ENCODE measurements at regions not wholly inside any gene's neighbourhood (a gene's known extent, or its start where the extent isn't known, plus 50 kb on each side); places are given as distances from the start of the nearest gene placed in this dataset.
A peak's percentile ranks its signal among the peaks of the same experiment; 100 is the strongest.
"Not testable (repeated sequence)": the region's sequence is repeated elsewhere in the genome, so short reads cannot be mapped to it uniquely, and the experiment has no call there.

GRCh38 chr21:16218682-16219343 is 489.0 kb downstream of the USP25 start:
- DNase-seq (ENCODE audit: low spot score), result no peak

DNA sequence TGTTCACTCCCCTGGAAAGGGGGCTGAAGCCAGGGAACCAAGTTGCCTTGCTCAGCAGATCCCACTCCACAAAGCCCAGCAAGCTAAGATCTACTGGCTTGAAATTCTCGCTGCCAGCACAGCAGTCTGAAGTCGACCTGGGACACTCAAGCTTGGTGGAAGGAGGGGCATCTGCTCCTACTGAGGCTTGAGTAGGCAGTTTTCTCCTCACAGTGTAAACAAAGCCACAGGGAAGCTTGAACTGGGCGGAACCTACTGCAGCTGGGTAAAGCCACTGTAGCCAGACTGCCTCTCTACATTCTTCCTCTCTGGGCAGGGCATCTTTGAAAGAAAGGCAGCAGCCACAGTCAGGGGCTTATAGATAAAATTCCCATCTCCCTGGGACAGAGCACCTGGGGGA is 495.0 kb downstream of the USP25 start:
- DNase-seq (ENCODE audit: low spot score), result not testable (repeated sequence)

DNA sequence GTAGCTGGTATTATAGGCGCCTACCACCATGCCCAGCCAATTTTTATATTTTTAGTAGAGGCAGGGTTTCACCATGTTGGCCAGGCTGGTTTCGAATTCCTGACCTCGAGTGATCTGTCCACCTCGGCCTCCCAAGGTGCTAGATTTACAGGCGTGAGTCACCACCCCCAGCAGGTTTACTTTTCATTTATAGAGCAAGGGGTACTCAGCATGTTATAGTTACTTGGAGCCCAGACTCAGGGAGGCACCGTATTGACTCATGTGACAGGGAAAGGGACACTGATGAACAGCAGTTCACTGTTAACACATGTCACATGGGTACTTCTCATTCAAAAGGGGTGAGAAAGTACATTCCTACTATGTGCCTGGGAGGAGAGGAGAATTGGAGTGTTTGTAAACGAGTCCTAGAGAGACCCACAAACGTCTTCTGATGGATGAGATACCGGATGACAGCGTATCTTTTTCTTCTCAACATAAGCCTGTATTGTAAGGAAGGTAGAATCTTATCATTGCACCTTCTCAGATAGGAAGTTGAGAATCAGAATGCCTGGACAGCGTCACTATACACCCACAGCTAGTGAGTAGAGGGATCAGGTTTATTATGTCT is 510.0 kb downstream of the USP25 start:
- DNase-seq (ENCODE audit: low spot score), result no peak

GRCh38 chr21:16241016-16241415 is 511.2 kb downstream of the USP25 start:
- no peak for DNase-seq (ENCODE audit: low spot score)

DNA sequence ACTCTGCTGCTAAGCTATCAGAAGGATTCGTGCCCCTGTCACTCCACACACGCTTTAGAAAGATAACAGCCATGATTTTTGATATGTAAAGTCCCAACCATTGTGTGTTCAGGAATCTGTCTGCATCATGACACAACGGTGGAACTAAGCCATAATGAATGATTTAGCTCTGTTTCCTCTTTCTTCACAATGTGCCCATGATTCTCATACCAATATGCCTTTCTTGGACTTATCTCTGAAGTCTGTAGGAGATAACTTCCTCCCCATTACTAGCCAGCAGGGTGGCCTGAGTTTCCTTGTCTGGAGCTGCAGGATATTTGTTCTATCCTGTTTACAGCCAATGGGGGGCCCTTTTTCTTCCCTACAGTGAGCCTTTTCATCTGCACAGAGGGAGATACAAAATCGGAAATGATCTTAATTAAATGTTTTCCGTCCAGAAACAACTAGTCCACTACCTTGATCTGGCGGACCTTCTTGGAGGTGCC is 511.7 kb downstream of the USP25 start:
- DNase-seq (ENCODE audit: low spot score), result no peak

- no peak for DNase-seq (ENCODE audit: low spot score)
Observed at GRCh38 chr21:16243396-16243795, 513.6 kb downstream of the USP25 start.

DNA sequence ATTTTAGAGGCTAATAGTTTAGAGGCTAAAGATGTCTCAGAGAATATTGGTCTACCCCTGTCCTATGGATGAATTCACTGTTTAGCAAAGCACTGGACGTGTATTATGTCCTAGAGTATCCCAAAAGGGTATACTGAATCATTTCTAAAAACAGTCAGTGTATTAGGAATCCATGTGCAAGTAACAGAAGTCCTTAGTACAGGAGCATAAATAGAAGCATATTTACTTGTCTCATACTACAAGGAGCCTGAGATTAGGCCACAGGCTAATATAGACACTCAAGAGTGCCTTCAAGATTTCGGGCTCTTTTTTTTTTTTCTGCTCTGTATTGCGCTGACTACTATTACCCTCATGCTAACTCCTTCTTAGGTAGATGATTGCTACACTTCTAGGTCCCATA is 518.9 kb downstream of the USP25 start:
- DNase-seq (ENCODE audit: low spot score), result no peak

DNA sequence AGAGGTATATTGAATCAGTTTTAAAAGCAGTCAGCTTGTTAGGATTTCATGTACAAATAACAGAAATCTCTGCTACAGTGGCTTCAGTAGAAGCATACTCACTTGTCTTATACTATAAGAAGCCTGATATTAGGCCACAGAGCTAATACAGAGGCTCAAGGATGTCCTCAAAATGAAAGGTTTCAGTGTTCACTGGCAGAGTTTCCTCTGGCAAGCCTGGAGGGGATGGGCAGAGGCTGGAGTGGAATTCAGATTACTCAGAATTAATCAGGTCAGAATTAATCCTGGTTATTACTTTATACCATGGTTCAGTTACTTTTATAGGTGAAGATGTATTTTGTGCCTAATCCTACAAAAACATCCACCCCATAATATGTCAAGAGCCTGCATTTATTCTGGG is 520.5 kb downstream of the USP25 start:
- no peak for DNase-seq (ENCODE audit: low spot score)

DNA sequence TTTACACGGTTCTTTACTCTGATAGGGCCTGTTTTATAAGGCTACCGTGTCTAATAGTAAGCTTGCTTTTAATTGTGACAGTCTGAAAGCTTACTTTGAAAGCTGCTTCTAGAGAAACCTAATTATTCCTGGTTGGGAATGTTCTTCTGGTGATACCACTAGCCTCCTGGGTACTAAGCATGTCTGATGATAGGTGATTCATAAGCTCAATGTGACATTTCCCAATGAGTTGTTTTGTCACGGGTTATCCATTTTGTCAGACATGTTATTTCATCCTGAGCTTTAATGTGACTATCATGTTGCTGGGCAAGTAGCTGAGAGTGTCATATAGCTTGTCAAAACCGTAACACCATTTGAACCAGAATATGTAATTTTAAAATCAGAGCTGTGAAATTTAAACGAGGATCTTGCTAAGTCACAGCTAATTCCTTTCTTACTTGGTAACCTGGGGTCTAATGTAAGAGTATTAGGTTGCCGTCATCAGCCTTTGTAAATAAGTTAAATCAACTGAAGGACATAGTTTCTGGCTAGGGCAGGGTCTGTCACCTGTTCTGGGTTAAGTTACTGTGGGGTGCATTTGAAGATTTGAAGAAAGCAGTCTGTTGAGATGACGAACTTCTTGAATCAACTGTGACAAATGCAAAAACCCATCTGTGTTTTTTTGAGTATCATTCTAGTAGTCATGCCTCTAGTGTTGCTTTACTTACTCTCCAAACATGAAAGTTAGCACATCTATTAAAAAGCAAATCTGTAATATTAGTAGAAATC is 529.2 kb downstream of the USP25 start:
- no peak for DNase-seq (ENCODE audit: low spot score)

- no peak for DNase-seq (ENCODE audit: low spot score)
Observed at GRCh38 chr21:16262091-16262490, 532.3 kb downstream of the USP25 start.

DNA sequence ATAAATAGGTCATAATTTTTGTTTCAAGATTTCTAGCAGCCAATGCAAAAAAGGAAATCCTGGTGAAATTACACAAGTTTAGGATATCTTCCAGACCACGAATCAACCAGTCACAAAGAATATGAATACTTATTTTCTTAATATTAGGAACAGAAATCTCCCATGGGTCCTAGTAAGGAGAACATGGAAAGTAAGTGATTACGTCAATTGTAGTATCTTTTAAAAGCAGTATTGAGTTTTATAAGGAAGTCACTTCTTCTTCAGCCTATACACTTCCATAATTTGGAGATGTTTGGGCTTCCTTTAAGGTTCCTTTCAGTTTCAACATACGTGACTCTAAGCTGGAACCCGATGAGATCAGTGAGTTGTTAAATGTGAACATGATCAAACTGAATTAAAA is 534.5 kb downstream of the USP25 start:
- DNase-seq (ENCODE audit: low spot score), result no peak

- DNase-seq (ENCODE audit: low spot score), result no peak
Observed at GRCh38 chr21:16269476-16269875, 539.7 kb downstream of the USP25 start.

- no peak for DNase-seq (ENCODE audit: low spot score)
Observed at GRCh38 chr21:16279731-16280581, 550.2 kb downstream of the USP25 start.

DNA sequence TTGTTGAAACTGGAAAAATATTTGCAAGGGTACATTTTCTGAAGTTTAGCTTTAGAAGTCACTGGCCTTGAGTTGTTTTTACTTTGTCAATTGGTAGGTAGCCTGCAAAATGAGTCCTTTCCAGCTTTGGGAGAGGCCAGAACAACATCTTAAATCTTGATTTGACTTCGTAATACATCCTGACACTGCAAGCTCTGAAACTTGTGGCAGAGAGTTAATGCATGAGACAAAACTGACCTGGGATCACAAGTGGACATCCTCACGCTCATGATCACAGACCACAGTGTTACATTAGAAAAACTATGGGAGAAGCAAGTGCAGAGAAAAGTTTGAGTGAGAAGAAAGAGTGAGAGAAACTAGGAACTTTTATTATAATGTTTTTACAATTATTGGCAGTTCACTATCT is 550.9 kb downstream of the USP25 start:
- no peak for DNase-seq (ENCODE audit: low spot score)

DNA sequence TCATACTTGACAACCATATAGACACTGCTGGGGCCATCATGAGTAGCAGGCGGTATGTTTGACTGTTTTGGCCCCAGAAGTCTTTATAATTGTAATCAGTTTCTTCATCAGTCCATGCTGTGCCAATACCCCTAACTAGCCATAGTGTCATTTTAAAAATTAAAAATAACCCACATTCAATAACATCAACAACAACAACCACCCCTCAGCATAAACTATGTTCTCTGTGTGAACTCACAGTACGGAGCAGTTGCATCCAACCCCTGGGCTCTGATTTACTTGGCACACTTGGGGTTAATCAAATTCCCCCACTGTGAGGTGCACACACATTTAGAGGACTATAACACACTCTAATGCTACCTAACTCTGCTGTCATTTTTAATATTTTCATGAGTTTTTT is 553.7 kb downstream of the USP25 start:
- DNase-seq (ENCODE audit: low spot score), result no peak

- DNase-seq (ENCODE audit: low spot score), result no peak
Observed at GRCh38 chr21:16285605-16286126, 555.9 kb downstream of the USP25 start.

GRCh38 chr21:16287046-16287445 is 557.3 kb downstream of the USP25 start:
- no peak for DNase-seq (ENCODE audit: low spot score)

DNA sequence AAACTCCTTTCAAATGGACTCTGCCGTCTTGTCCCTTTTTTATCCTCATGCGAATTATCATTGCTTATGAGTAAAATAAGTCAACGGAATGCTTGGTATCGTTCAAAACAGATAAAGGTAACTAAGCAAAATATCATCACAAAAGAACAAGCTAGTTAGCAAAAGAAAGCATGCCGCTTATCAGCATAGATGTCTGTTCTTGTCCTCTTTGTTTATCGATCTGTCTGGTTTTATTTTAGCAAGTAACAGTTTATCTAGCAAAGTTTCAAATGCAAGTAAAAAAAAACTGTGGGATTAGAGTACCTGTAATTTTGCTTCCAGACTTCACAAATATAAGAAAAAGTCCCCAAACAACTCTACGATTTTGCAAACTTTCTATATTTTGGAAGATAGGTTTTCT is 561.5 kb downstream of the USP25 start:
- no peak for DNase-seq (ENCODE audit: low spot score)

GRCh38 chr21:16294128-16294527 is 564.3 kb downstream of the USP25 start:
- DNase-seq (ENCODE audit: low spot score), result no peak

GRCh38 chr21:16302851-16303282 is 573.1 kb downstream of the USP25 start:
- DNase-seq (ENCODE audit: low spot score), result peak; percentile 6

- no peak for DNase-seq (ENCODE audit: low spot score)
Observed at GRCh38 chr21:16304174-16305095, 574.7 kb downstream of the USP25 start.
